Fibroblast of the aortic adventitia (primary cell): ENCODE measurements at regions not wholly inside any gene's neighbourhood (a gene's known extent, or its start where the extent isn't known, plus 50 kb on each side); places are given as distances from the start of the nearest gene placed in this dataset.

Source experiments
- DNase-seq: peaks from one replicate; pipeline ENCODE4 v3.0.0-alpha.2; 2010; ENCODE audit warnings: low read depth
- H3K4me3 ChIP-seq: 2 replicates; pipeline ENCODE4 v1.5.1; 2011; ENCODE audit warnings: low read depth, mild to moderate bottlenecking, control low read depth, low read length, moderate library complexity
- TF ChIP-seq, protein P1 (sequence below): IDR thresholded peaks from 2 replicates; pipeline ENCODE4 v1.5.1; 2011; ENCODE audit warnings: mild to moderate bottlenecking, low read length, control low read depth, inconsistent platforms; ENCODE audit not compliant: insufficient read depth

- no peak for DNase-seq
- no peak overlapping the region for H3K4me3 ChIP-seq
- TF ChIP-seq, protein P1, sequence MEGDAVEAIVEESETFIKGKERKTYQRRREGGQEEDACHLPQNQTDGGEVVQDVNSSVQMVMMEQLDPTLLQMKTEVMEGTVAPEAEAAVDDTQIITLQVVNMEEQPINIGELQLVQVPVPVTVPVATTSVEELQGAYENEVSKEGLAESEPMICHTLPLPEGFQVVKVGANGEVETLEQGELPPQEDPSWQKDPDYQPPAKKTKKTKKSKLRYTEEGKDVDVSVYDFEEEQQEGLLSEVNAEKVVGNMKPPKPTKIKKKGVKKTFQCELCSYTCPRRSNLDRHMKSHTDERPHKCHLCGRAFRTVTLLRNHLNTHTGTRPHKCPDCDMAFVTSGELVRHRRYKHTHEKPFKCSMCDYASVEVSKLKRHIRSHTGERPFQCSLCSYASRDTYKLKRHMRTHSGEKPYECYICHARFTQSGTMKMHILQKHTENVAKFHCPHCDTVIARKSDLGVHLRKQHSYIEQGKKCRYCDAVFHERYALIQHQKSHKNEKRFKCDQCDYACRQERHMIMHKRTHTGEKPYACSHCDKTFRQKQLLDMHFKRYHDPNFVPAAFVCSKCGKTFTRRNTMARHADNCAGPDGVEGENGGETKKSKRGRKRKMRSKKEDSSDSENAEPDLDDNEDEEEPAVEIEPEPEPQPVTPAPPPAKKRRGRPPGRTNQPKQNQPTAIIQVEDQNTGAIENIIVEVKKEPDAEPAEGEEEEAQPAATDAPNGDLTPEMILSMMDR: no peak
These were observed 61.4 kb upstream of the TARBP1 start for GRCh38 chr1:234540404-234540762.

- no peak for DNase-seq
- H3K4me3 ChIP-seq: no peak overlapping the region
- TF ChIP-seq, protein P1: no peak
These were observed 60.9 kb upstream of the TARBP1 start for GRCh38 chr1:234539666-234540403.

DNA sequence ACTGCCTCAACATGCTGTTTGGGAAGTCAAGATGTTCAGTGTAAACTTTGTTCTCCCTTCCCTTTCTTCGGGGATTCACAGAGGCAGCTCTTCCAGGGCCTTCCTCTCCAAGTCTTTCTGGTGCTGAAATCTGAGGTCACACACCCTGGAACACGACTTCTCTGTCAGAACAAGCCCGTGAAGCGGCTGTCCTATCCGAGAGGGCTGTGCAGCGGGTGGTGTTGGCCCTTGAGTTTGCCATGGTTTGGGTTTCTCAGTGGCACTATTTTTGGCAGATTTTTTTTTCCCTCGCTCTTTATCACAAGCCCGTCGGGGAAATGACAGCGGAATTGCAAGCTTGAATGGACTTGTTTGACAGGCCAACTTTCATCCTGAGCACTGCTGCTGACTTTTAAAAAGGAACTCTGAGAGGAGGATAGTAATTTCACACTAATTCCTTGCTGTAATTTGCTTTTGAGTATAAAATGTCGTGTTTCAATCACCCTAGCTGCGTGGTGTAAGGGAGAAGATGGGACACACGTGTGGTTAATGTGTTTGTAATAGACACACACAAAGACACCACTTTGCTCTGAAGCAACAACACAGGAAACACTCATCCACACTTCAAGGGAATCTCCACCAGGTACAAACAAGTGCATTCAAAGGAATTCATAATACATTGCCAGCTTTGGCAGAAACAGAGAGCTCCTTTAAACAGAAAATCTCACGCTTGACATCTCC is 60.1 kb upstream of the TARBP1 start:
- H3K4me3 ChIP-seq: no peak overlapping the region
- TF ChIP-seq, protein P1: no peak
- no peak for DNase-seq

- DNase-seq: no peak
- no peak overlapping the region for H3K4me3 ChIP-seq
- TF ChIP-seq, protein P1: no peak
These were observed 59.2 kb upstream of the TARBP1 start for GRCh38 chr1:234538062-234538731.

GRCh38 chr1:234537236-234537635 is 58.3 kb upstream of the TARBP1 start:
- H3K4me3 ChIP-seq: no peak overlapping the region
- TF ChIP-seq, protein P1: no peak
- no peak for DNase-seq

DNA sequence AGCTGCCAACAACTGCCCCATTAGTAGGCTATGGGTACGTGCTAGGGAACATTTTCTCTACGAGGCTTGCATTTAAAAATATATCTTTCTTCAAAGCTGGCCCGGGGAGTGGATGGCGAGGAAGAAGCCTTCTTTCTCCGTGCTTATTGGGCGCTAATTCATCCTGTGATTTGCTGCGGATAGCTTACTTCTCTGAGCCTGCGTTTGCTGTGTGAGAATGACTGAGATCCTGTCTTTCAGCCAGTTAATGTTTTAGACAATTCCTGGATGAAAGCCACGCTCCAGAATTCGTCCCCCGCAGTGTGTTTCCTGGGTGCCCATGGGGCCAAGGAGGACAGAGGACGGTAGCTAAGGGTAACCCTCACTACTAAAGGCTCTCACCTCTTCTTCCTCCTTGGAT is 57.8 kb upstream of the TARBP1 start:
- no peak for DNase-seq
- TF ChIP-seq, protein P1: no peak
- no peak overlapping the region for H3K4me3 ChIP-seq
